ENCODE measurements at regions not wholly inside any gene's neighbourhood (a gene's known extent, or its start where the extent isn't known, plus 50 kb on each side); places are given as distances from the start of the nearest gene placed in this dataset.

- TF ChIP-seq CTCF (IDR thresholded peaks at IDR 0.05), result no peak
- TF ChIP-seq EP300 (IDR thresholded peaks at IDR 0.05), result no peak
- no peak for TF ChIP-seq POLR2A (IDR thresholded peaks at IDR 0.05)
Observed at GRCh38 chr14:43359317-43359716, 1147.8 kb downstream of the FSCB start.
